SK-N-SH (cell line): ENCODE measurements at regions not wholly inside any gene's neighbourhood (a gene's known extent, or its start where the extent isn't known, plus 50 kb on each side); places are given as distances from the start of the nearest gene placed in this dataset.
"Not testable (repeated sequence)": the region's sequence is repeated elsewhere in the genome, so short reads cannot be mapped to it uniquely, and the experiment has no call there.

Source experiments
- CTCF ChIA-PET: fragments of 300-600, 350-600 bp; formaldehyde crosslinking; extraction: SDS; loops from one replicate; lab custom pipeline; 2021; lab: Yijun Ruan, JAX
- POLR2A ChIA-PET: fragments of 350-600 bp; sonication (Branson Sonifier 250); formaldehyde crosslinking; extraction: SDS; loops from one replicate; lab custom pipeline; 2020; ENCODE audit warnings: antibody characterized with exemption, inconsistent platforms; lab: Yijun Ruan, JAX
- DNase-seq: peaks from one replicate; pipeline ENCODE4 v3.0.0; 2012
- H2AFZ ChIP-seq: fragments of 200-600 bp; sonication (generic); 2 replicates; pipeline ENCODE4 v1.8.1; 2016; ENCODE audit warnings: antibody characterized with exemption, mild to moderate bottlenecking, low read depth
- H3F3A ChIP-seq: fragments of 200-600 bp; sonication (generic); replicated peaks from 2 replicates; pipeline ENCODE3; 2016; ENCODE audit warnings: antibody characterized with exemption, mild to moderate bottlenecking; ENCODE audit not compliant: insufficient read depth
- H3K27ac ChIP-seq, 2 experiments: fragments of 200-500 bp in 1 of 2; fragments of 200-600 bp in 1 of 2; sonication (Bioruptor generic) in 1 of 2; sonication (generic), shearing (Covaris generic) in 1 of 2; 2 replicates each; pipeline versions ENCODE4 v1.5.1 to v1.6.1; 2014 to 2016; ENCODE audit warnings: low read depth in 2 of 2, inconsistent platforms in 1 of 2, low read length in 1 of 2, mild to moderate bottlenecking in 1 of 2, mixed read lengths in 1 of 2
- H3K27me3 ChIP-seq: fragments of 200-600 bp; sonication (generic), shearing (Covaris generic); 2 replicates; pipeline ENCODE4 v1.6.1; 2016; ENCODE audit warnings: mixed run types; ENCODE audit not compliant: insufficient read depth
- H3K36me3 ChIP-seq, 2 experiments: fragments of 200-500 bp in 1 of 2; fragments of 200-600 bp in 1 of 2; sonication (Bioruptor generic) in 1 of 2; sonication (generic) in 1 of 2; replicated peaks in 1 of 2; 2 replicates each; pipeline versions ENCODE3 to v1.5.1; 2014 to 2016; ENCODE audit warnings: low read length in 1 of 2, mild to moderate bottlenecking in 1 of 2; ENCODE audit not compliant: insufficient read depth in 2 of 2, control insufficient read depth in 1 of 2
- H3K4me1 ChIP-seq, 2 experiments: fragments of 200-500 bp in 1 of 2; fragments of 200-600 bp in 1 of 2; sonication (Bioruptor generic) in 1 of 2; sonication (generic), shearing (Covaris generic) in 1 of 2; 2 replicates each; pipeline versions ENCODE4 v1.5.1 to v1.6.1; 2014 to 2016; ENCODE audit warnings: low read depth in 1 of 2, low read length in 1 of 2, mixed run types in 1 of 2; ENCODE audit not compliant: insufficient read depth in 2 of 2, control insufficient read depth in 1 of 2
- H3K4me2 ChIP-seq: fragments of 200-600 bp; sonication (generic), shearing (Covaris generic); 2 replicates; pipeline ENCODE4 v1.6.1; 2017; ENCODE audit warnings: mixed run types
- H3K4me3 ChIP-seq, 2 experiments: fragments of 200-500 bp in 1 of 2; fragments of 200-600 bp in 1 of 2; sonication (Bioruptor generic) in 1 of 2; sonication (generic), shearing (Covaris generic) in 1 of 2; 2 replicates each; pipeline versions ENCODE4 v1.5.1 to v1.8.1; 2014 to 2016; ENCODE audit warnings: low read depth in 2 of 2, inconsistent platforms in 1 of 2, low read length in 1 of 2, mild to moderate bottlenecking in 1 of 2, mixed read lengths in 1 of 2, moderate library complexity in 1 of 2
- H3K79me2 ChIP-seq: fragments of 200-600 bp; sonication (generic); 2 replicates; pipeline ENCODE4 v1.8.1; 2017; ENCODE audit warnings: mild to moderate bottlenecking; ENCODE audit not compliant: insufficient read depth
- H3K9ac ChIP-seq: fragments of 200-600 bp; sonication (generic); 2 replicates; pipeline ENCODE4 v1.6.1; 2017; ENCODE audit warnings: mixed run types
- H3K9me2 ChIP-seq: fragments of 200-600 bp; sonication (generic); 2 replicates; pipeline ENCODE4 v1.6.1; 2017; ENCODE audit warnings: mixed run types
- H3K9me3 ChIP-seq: fragments of 200-600 bp; sonication (generic); 2 replicates; pipeline ENCODE4 v1.6.1; 2017; ENCODE audit warnings: mixed run types, mild to moderate bottlenecking, moderate library complexity
- H4K20me1 ChIP-seq: fragments of 200-600 bp; sonication (generic); 2 replicates; pipeline ENCODE4 v1.6.1; 2017; ENCODE audit warnings: mild to moderate bottlenecking, mixed run types; ENCODE audit not compliant: insufficient read depth
- CHD2 ChIP-seq: fragments of 150-350 bp; IDR thresholded peaks from 2 replicates; pipeline ENCODE4 v1.6.1; 2018; ENCODE audit warnings: low read length; ENCODE audit not compliant: partially characterized antibody
- ELF1 ChIP-seq: IDR thresholded peaks from 2 replicates; pipeline ENCODE4 v1.4.0; 2012
- FOSL2 ChIP-seq: IDR thresholded peaks from 2 replicates; pipeline ENCODE4 v1.4.0; 2012; ENCODE audit warnings: low read depth, mild to moderate bottlenecking, moderate library complexity, borderline replicate concordance
- FOXJ3 ChIP-seq: sonication (generic); formaldehyde crosslinking; IDR thresholded peaks from 2 replicates; pipeline ENCODE4 v1.5.1; 2020; ENCODE audit warnings: mild to moderate bottlenecking, missing genetic modification reagents
- GATA2 ChIP-seq: sonication (generic); formaldehyde crosslinking; IDR thresholded peaks from 2 replicates; pipeline ENCODE4 v1.5.0; 2020; ENCODE audit warnings: mild to moderate bottlenecking, missing genetic modification reagents
- JUND ChIP-seq: IDR thresholded peaks from 2 replicates; pipeline ENCODE4 v1.4.0; 2012
- MAX ChIP-seq: IDR thresholded peaks from 2 replicates; pipeline ENCODE4 v1.4.0; 2012; ENCODE audit warnings: low read depth
- MXI1 ChIP-seq: IDR thresholded peaks from 2 replicates; pipeline ENCODE4 v1.6.1; 2012; ENCODE audit warnings: mild to moderate bottlenecking, low read depth, low read length, improper control_type of control experiment
- PBX3 ChIP-seq: IDR thresholded peaks from 2 replicates; pipeline ENCODE4; 2012
- RCOR1 ChIP-seq: fragments of 150-350 bp; IDR thresholded peaks from 2 replicates; pipeline ENCODE4 v1.6.1; 2017; ENCODE audit warnings: antibody characterized with exemption, low read length
- REST ChIP-seq: IDR thresholded peaks from 2 replicates; pipeline ENCODE4 v1.6.1; 2012; ENCODE audit warnings: mild to moderate bottlenecking, low read depth, low read length, moderate library complexity
- RXRA ChIP-seq: IDR thresholded peaks from 2 replicates; pipeline ENCODE4 v1.4.0; 2012; ENCODE audit warnings: low read depth, mild to moderate bottlenecking, borderline replicate concordance
- SIN3A ChIP-seq: IDR thresholded peaks from 2 replicates; pipeline ENCODE4 v1.6.1; 2012; ENCODE audit warnings: low read depth, mild to moderate bottlenecking, low read length, moderate library complexity, borderline replicate concordance
- USF2 ChIP-seq: fragments of 150-350 bp; IDR thresholded peaks from 2 replicates; pipeline ENCODE4 v1.6.1; 2017; ENCODE audit warnings: antibody characterized with exemption, low read length, low read depth, borderline replicate concordance
- WGBS: methylation state at CpG from one replicate; pipeline ENCODE4 v1.1.6; 2017; ENCODE audit warnings: low lambda C conversion rate; 5-methylcytosine and 5-hydroxymethylcytosine counted together

GRCh38 chr16:62794724-62795123 lies 758.5 kb upstream of the CDH8 start:
- H4K20me1 ChIP-seq = no peaks in the 10 kb centered on the region
- H3K27ac ChIP-seq = no peak overlapping the region

GRCh38 chr16:62780081-62780480 lies 743.8 kb upstream of the CDH8 start:
- DNase-seq, CTCF ChIA-PET, POLR2A ChIA-PET, H3K4me2 ChIP-seq, H3K9ac ChIP-seq, H3K27ac ChIP-seq, H4K20me1 ChIP-seq, H3K79me2 ChIP-seq, H3F3A ChIP-seq, H3K36me3 ChIP-seq, H3K27me3 ChIP-seq, H2AFZ ChIP-seq, H3K4me1 ChIP-seq, H3K9me3 ChIP-seq, H3K4me3 ChIP-seq, H3K9me2 ChIP-seq: not testable (repeated sequence)
- 27% methylated on average over 3 of the region's 3 CpGs for WGBS

More at GRCh38 chr16:62794724-62795123, 758.5 kb upstream of the CDH8 start:
- POLR2A ChIA-PET = no interaction called here
- Histone ChIP-seq H3K9me3 (no peaks in the 10 kb centered on the region), H3K9ac (no peak overlapping the region), H3K27me3 (no peaks in the 10 kb centered on the region), H3F3A (no peaks in the 10 kb centered on the region), H3K4me1 (no peaks in the 10 kb centered on the region), H3K4me3 (no peak overlapping the region), H3K4me2 (no peak overlapping the region), H3K9me2 (no peaks in the 10 kb centered on the region), H3K79me2 (no peaks in the 10 kb centered on the region), H3K36me3 (no peaks in the 10 kb centered on the region), H2AFZ (no peak overlapping the region)
- DNase-seq = no peak
- CTCF ChIA-PET = no interaction called here
- TF ChIP-seq FOXJ3 (CRISPR knock-in tag) (no peak), CHD2 (no peak), GATA2 (no peak)

GRCh38 chr16:62764572-62764971 lies 728.3 kb upstream of the CDH8 start:
- CTCF ChIA-PET = no interaction called here
- 14% methylated on average over 2 of the region's 2 CpGs for WGBS
- Histone ChIP-seq H3K4me1 (no peaks in the 10 kb centered on the region), H3K27me3 (no peaks in the 10 kb centered on the region), H3K27ac (no peak overlapping the region), H3F3A (no peaks in the 10 kb centered on the region), H3K4me3 (no peak overlapping the region), H3K9ac (no peak overlapping the region), H3K9me3 (no peaks in the 10 kb centered on the region), H4K20me1 (no peaks in the 10 kb centered on the region), H3K79me2 (no peaks in the 10 kb centered on the region), H3K4me2 (no peak overlapping the region), H3K36me3 (no peaks in the 10 kb centered on the region), H2AFZ (no peak overlapping the region), H3K9me2 (no peaks in the 10 kb centered on the region)
- POLR2A ChIA-PET = no interaction called here
- no peak for DNase-seq
- no peak for TF ChIP-seq ELF1
- TF ChIP-seq SIN3A = no peak
- TF ChIP-seq PBX3 = no peak
- no peak for TF ChIP-seq USF2
- no peak for TF ChIP-seq RXRA
- TF ChIP-seq FOXJ3 (CRISPR knock-in tag) = no peak
- TF ChIP-seq MXI1 = no peak
- no peak for TF ChIP-seq MAX
- TF ChIP-seq FOSL2 = no peak
- TF ChIP-seq REST = no peak
- no peak for TF ChIP-seq RCOR1
- TF ChIP-seq JUND = no peak
